ENCODE measurements at regions not wholly inside any gene's neighbourhood (a gene's known extent, or its start where the extent isn't known, plus 50 kb on each side); places are given as distances from the start of the nearest gene placed in this dataset.
"Not testable (repeated sequence)": the region's sequence is repeated elsewhere in the genome, so short reads cannot be mapped to it uniquely, and the experiment has no call there.

DNA sequence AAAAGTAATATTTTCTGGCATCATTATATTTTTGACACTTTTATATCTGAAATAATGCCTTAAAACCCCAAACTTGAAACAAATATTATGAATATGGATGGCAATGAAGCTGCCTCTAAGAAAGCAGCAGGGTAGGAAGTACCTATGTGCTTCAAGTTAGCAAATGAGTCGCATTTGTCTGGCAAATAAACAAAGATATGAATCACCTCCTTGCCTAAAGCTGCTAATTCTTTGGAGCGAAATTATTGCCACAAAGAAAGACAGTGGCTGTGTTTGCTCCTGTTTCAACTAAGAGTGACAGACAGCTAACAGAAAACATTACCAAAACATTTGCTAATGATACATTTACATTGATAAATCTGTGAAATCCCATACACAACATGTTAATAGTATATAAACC lies 854.9 kb downstream of the RPS29 start:
- DNase-seq (ENCODE audit: low read depth in 3 of 3, low spot score in 1 of 3), result no peak

DNA sequence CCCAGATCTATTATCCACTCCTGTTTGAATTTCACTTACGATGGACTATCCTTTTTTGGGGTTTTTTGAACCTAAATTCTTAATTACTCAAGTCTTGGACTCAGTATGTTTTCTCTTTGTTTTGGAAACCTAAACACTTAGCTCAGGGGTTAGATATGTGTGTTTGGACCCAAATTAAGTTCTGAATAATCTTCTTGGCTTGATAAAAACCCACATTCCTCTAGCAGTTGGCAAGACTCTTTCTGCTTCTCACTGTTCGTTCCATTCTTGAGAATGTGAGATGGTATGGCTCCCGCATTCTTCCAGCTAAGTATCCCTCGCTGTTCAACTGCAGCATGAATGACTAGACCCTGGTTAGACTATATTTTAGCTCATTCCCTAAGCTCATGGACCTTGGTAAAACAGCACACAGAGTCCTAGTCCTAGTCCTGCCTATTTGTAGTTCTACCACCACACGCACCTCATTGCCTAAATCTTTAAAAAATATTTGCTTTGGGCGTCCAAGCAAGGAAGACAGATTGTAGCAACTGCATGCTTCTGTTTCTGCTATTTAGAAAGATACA lies 860.0 kb downstream of the RPS29 start:
- no peak for DNase-seq (ENCODE audit: low read depth in 3 of 3, low spot score in 1 of 3)

DNA sequence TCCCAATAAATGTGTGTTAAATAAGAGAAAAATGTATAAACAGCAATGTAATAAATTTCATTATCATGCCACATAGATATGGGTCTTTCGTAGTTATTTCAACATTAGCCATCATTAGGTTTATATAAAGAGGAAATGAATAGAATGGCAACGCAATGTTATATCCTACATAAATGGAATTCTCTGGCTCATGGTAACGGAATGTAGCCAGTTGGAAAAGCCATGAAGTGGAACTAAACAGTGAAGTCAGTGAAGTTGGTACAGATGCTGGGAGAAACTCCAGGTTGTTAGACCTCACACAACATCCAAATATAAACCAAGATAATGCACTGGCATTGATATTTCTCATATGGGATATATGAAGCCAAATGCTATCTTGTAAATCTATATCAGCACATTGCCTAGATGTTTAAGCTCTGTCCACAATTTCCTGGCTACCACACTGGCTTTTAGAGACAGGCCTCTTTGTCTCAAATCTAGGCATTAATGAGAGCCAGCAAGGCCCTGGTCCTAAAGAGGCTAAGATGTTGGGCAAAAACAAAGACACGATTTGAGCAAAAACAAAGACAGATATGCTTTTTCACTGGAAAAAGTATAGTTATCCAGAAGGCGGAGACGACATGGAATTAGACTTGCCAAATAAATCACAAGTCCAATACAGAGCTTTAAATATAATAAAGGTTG lies 861.0 kb downstream of the RPS29 start:
- no peak for DNase-seq (ENCODE audit: low read depth in 3 of 3, low spot score in 1 of 3)

DNA sequence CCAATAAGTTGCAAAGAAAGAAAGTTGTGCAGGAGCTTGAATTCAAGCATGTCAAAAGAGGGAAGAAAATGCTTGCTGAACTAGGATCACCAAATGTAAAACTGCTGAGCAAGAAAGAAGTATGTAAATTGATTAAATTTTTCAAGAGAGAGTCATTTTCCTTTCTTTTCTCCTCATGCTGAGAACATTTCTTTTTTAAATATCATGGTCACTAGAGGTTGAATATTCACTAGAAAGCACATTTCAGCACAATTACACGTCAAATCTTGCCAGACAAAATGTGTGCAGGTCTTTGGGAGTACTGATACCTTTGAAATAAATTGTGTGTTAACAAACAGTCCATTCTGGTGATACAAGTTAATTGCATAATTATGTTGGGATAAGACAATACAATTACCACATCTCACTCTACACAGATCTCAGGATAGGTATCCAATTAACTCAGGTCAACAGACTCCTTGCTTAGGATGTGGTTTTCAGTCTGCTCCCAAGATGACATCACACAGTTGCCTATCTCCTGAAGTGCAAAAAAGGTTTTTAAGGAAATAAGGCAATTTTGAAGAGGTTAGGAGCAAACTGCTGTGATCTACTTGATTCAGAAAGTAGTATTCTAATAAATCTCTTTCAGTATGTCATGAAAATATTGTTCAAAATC lies 862.2 kb downstream of the RPS29 start:
- DNase-seq (ENCODE audit: low read depth in 3 of 3, low spot score in 1 of 3), result no peak

DNA sequence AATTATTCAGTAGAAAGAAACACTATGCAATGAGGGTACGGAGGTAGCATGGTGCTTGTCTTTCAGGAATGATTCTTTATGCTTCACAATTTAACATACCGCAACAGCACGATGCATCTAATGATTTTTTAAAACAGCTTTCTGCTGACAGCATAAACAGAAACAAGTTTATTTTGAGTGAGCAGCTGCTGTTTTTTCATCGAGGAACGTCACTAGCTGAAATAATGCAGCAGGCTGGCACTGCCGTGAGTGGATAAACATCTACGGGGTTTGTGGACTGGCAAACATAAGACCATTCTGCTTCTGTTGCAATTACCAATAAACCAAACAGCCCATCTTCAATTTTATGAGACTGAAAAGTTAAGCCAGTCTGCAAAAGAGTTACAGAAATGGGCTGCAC lies 871.8 kb downstream of the RPS29 start:
- no peak for DNase-seq (ENCODE audit: low read depth in 3 of 3, low spot score in 1 of 3)

DNA sequence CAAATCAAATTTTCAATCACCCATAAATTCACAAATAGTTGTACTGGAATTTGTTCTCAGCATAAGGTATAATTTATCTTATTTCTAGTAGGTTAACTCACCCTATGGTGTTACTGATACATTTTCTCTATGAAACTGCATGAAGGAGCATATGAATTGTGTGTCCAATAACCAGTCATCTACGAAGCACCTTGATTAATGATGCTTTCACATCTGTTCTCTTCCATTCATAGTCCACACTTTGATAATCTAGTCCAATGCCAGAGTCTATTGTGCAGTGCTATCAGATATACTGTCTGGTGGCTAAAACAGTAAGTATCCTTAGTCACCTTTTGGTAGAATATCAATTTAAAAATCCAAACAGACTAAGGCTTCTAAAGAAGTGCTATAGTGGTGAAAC lies 876.0 kb downstream of the RPS29 start:
- no peak for DNase-seq (ENCODE audit: low read depth in 3 of 3, low spot score in 1 of 3)

DNA sequence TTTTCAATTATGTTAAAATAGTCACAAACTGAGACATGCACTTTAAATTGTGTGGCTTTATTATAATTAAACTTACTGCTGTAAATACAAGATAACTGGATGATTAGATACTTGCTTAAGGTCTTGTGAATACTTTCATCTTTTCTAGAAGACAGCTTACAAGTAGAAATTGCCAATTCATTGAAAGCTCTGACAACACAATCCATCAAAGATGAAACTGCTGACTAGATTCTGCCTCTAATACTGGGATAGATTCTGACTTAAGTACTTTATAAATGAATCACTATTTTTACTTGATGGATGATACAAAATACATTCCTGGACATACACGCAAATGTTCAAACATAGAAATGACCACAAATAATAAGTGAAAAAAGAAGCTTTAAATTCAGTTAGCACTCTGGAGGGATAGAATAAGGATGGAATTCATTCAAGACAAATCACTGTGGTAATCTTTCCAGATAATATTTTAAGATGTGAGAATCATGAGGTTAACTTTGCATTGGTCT lies 876.8 kb downstream of the RPS29 start:
- DNase-seq (ENCODE audit: low read depth in 3 of 3, low spot score in 1 of 3), result no peak

DNA sequence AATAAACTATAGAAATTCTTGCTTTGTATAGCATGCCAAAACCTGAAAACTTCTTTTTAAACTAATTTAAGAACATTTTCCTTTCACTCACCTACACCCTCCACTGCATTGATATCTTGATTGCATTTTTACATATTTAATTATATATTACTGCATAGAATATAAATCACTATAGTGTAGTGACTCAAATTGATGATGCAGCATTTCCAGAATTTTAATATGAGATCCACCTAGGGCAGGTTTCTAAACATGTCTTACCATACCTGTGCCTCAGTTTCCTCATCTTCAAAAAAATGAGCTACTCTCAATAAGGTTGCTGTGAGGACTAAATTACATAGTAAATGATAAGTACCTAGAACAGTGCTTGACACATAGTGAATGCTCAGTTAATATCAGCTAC lies 881.5 kb downstream of the RPS29 start:
- DNase-seq (ENCODE audit: low read depth in 3 of 3, low spot score in 1 of 3), result no peak

DNA sequence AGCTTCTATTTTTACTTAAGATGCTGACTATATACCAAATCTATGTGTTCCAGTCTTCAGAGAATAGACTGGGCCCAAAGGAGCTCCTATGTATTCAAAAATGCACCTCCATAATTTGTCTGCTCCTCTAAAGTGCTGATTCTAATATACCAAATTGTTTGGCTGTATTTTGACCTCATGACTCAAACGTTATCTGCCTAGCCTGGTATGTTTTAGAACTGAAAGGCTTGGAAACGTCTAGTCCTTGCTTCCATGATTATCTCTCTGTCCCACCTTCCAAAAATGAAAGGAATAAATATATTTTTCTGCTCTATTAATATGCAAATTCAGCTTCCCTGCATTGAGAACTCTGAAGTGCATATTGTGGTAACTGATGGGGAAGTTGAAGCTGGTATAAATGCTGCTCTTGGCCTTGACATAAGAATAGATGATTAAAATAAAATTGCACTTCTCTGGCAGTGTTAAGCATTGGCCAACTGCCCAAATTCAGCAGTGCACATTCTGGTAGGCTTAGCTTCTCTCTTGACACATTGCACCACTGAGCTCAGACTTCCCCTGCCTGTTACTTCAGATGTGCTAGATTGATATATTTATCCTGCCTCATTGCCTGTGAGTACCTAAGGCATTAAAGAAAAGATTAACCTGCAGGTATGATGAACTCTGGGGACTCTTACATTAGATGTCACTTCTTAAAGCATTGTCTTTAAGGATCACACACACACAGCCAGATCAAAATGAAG lies 882.3 kb downstream of the RPS29 start:
- DNase-seq (ENCODE audit: low read depth in 3 of 3, low spot score in 1 of 3), result no peak

DNA sequence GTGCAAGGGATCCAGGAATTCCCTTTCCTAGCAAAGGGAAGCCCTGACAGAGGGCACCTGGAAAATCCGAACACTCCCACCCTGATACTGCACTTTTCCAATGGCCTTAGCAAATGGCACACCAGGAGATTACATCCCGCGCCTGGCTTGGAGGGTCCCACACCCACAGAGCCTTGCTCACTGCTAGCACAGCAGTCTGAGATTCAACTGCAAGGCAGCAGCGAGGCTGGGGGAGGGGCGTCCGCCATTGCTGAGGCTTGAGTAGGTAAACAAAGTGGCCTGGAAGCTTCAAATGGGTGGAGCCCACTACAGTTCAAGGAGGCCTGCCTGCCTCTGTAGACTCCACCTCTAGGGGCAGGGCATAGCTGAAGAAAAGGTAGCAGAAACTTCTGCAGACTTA lies 888.8 kb downstream of the RPS29 start:
- not testable (repeated sequence) for DNase-seq (ENCODE audit: low read depth in 3 of 3, low spot score in 1 of 3)

DNA sequence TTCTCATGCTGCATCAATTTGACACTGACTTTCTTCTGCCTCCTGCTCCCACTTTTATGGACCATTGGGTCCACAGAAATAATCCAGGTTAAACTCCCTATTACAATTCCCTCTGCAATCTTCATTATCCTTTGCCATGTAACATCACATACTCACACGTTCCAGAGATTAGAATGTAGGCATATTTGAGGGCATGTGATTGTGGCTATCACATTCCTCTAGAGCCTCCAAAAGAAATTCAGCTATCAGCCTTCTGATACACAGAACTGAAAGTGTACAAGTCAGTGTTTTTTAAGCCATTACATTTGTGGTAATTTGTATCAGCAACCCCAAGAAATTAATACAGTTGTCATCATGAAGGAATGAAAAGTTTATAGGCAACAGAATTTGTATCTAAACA lies 892.4 kb downstream of the RPS29 start:
- no peak for DNase-seq (ENCODE audit: low read depth in 3 of 3, low spot score in 1 of 3)

DNA sequence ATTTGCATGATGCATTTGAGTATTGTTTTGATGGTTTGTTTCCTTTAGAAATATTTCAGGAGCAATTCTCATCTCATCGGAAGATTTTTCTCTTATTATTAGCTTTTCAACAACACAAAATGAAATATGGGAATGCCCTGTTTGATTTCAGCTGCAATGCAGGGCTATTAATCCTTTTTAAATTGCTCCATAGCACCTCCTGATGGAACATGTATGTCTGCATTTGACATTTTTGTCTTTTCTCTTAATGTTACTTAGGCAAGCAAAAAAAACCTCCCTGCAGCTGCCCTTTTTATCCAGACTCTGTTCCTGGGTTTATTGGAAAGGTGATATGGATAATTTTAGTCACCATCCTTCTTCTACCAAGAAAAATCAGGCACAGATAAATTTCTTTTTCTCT lies 895.8 kb downstream of the RPS29 start:
- DNase-seq (ENCODE audit: low read depth in 3 of 3, low spot score in 1 of 3), result no peak

DNA sequence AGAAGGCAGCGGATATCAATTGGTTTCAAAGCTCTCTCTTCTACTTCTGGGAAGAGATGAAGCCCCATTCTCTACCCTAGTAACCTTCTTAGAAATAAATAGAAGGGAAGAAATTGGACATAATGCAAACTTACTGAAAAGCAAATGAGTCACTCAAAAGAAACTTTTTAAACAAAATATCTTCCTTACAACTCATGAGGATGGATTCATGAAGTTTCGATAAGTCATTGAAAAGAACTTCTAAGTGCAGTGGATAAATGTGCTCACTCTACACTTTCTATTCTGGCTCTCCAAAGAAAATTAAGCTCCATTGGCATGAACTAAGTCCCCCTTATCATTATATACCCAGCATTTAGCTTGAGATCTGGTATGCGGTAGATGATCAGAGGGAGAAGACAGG lies 899.5 kb downstream of the RPS29 start:
- DNase-seq (ENCODE audit: low read depth in 3 of 3, low spot score in 1 of 3), result no peak

DNA sequence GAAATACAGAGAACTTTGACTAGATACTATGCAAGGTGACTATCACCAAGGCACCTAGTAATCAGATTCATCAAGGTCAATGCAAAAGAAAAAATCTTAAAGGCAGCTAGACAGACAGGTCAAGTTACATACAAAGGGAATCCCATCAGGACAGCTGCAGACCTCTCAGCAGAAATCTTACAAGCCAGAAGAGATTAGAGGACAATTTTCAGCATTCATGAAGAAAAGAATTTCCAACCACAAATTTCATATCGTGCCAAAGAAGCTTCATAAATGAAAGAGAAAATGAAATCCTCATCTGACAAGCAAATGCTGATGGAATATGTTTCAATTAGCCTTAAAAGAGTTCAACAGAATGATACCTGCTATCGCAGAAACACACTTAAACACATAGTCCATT lies 913.7 kb downstream of the RPS29 start:
- DNase-seq (ENCODE audit: low read depth in 3 of 3, low spot score in 1 of 3), result no peak

DNA sequence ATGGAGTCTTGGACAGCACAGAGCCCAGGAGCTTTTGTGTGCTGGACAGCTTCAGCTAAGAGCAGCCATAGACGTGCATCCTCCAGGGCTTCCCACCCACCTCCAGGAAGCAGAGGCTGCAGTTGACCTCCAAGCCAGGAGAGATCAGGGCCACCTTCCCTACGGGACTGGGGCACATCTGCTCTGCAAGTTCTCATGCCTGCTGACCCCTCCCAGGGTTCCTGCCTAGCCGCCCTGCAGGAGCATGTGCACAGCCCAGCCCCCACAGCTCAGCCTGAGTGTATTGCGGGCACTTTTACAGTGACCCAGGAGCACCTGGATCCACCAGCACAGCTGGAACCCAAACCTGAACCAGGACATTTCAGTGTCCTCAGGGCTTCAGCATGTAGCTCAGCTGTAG lies 915.2 kb downstream of the RPS29 start:
- DNase-seq (ENCODE audit: low read depth in 3 of 3, low spot score in 1 of 3), result no peak

DNA sequence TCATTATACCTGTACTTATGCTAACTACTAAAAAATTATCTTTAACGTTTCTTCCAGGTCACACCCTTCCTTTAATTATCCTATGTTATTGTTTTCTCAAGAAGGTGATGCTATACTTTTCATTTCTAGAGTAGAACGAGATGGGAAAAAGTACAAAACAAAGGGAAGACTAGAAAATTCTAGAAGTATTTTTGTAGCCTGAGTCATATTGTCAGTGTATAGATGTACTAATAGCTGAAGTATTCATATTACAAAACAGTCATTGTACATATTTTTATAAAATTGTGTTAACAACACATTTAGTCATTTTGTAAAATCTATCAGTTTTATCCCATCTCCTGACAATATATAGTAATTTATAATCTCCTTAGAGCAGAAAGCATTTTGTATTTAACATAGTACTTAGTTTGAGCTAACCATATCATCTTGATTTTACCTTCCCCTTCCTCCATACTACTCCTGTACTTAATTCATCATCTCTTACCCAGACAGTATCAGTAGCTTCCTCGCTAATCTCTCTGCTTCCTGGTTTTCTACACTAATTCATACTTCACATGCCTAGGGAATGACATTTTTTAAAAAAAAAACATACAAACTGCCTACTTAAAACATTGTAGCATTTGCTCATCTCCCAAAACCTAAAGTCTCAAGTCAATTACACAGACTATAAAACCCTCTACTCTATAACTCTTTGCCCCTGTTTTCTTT lies 920.9 kb downstream of the RPS29 start:
- DNase-seq (ENCODE audit: low read depth in 3 of 3, low spot score in 1 of 3), result no peak

DNA sequence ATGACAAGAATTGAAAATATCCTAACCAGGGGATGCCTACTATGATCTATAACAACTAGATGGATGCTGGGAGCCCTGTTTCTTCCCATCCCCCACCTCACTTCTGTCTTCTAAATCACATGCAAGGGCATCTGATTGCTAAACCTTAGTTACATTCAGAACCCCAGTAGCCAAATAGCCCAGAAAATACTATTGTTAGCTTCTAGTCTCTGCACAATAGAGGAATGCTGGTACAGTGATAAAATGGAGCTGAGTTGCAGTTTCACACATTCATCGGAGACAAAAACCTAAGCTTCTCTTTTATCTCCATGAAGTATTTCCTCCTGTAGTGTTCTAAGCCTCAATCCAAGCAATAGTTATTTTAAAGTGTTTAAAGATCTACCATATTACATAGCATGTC lies 942.9 kb downstream of the RPS29 start:
- DNase-seq (ENCODE audit: low read depth in 3 of 3, low spot score in 1 of 3), result no peak

DNA sequence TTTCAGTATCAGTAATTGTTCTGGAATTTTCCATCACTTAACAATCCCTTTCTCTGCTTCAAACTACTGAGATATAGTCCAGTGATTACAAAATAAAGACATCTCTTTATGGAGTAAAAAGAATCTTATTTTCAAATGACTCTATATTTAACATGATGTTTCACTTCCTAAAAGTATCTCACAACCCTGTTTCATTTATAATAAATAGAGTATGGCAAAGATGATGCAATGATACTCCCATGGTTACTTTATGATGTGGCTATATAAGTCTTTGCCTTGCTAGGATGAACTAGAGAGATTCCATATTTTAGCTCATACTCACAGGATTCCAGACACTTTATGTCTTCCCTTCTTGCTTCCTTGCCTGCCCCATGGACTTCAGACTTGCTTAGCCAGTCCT lies 953.5 kb upstream of the MDGA2 start:
- no peak for DNase-seq (ENCODE audit: low read depth in 3 of 3, low spot score in 1 of 3)

DNA sequence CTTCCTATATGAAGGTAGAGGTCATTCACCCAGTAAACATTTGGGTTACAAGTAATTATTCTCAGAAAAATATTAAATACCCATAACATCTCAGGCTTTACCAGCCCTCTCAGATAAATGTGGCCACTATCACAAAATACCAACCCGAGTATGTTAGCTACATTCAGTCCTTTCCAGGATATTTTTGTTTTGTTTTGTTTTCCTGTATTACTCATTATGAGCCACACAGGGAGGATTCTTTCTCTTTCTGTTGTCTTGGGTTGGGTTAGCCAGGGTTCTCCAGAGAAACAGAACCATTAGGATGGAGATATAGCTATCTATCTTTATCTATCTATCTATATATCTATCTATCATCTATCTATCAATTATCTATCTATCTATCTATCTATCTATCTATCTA lies 947.6 kb upstream of the MDGA2 start:
- no peak for DNase-seq (ENCODE audit: low read depth in 3 of 3, low spot score in 1 of 3)

DNA sequence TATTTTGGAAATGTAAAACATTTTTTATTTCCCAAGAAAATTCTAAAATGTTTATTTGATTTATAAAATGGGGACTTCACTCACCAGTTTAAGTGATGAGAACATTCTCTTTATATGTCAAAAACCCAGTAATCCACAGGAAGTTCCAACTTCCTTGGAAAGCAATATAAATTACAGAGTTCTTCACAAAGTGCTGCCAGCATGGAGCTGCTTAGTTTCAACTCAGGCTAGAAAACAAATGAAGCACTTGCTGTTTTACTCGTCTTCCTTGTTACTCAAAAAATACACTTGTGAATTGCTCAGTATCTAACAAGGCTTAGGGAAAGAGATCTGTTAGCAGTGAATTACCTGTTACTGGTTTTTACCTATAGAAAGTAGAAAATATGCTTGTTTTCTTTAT lies 942.7 kb upstream of the MDGA2 start:
- DNase-seq (ENCODE audit: low read depth in 3 of 3, low spot score in 1 of 3), result no peak

DNA sequence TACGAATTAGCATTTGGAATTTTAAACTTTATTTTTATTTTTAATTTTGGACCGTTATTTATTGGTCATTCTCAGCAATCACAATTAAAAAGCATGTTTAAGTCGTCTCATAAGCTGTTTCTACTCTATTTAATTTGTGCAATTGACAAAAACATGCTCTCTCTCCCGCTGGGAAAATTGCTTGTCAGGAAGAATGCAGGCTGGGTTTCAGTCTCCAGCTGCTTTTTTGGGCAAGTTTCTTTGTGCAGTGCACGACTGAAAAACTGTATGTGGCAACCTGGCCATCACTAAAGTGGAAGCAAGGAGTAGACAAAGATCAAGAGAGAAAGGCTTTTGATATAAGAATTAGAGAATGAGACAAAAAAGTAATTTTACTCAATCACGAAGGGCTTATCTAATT lies 941.5 kb upstream of the MDGA2 start:
- DNase-seq (ENCODE audit: low read depth in 3 of 3, low spot score in 1 of 3), result no peak

Measured in stimulated activated CD4-positive, alpha-beta T cell treated with anti-CD3 and anti-CD28 coated beads, TNF-alpha, amount 100 ng/mL, for 1 hour (primary cell).